GM12878 (cell line): ENCODE measurements at regions not wholly inside any gene's neighbourhood (a gene's known extent, or its start where the extent isn't known, plus 50 kb on each side); places are given as distances from the start of the nearest gene placed in this dataset.

Experiments
- ATAC-seq: fragments of 200-7000 bp; cut with Tn5 transposase; 3 replicates; pipeline ENCODE4 v1.9.1; 2020; ENCODE audit warnings: mild to moderate bottlenecking, moderate library complexity
- BruUV-seq: library from RNA; stranded (reverse); fragments of 400-500 nt; replicated peaks from 2 replicates; lab custom pipeline; 2021; lab: Mats Ljungman, UMichigan
- CTCF ChIA-PET: fragments of 300-600 bp; sonication (Branson Sonifier 250); formaldehyde crosslinking; extraction: SDS; loops from one replicate; lab custom pipeline; 2021; ENCODE audit warnings: inconsistent platforms; lab: Yijun Ruan, JAX
- POLR2A ChIA-PET: fragments of 350-600 bp; formaldehyde crosslinking; extraction: SDS; loops from one replicate; lab custom pipeline; 2021; ENCODE audit warnings: inconsistent platforms; lab: Charles Lee
- RAD21 ChIA-PET: fragments of 300-600 bp; sonication (Branson Sonifier 250); formaldehyde crosslinking; loops from one replicate; lab custom pipeline; 2023; ENCODE audit warnings: antibody characterized with exemption; ENCODE audit not compliant: unreplicated experiment; lab: Charles Lee
- SMC1A ChIA-PET: fragments of 300-600 bp; sonication (Branson Sonifier 250); formaldehyde crosslinking; loops from one replicate; lab custom pipeline; 2023; ENCODE audit not compliant: unreplicated experiment, uncharacterized antibody; lab: Charles Lee
- DNase-seq: peaks from one replicate; pipeline ENCODE4 v3.0.0-alpha.2; 2011; ENCODE audit warnings: low read depth, low spot score
- FAIRE-seq: peaks from 3 replicates; lab custom pipeline; 2011; peaks lifted over from hg19 to GRCh38; lab: Jason Lieb, UNC
- H2AFZ ChIP-seq: 2 replicates; pipeline ENCODE4 v1.6.0; 2011; ENCODE audit warnings: low read depth, low read length, control low read depth; ENCODE audit not compliant: control insufficient read depth
- H3K27ac ChIP-seq: 2 replicates; pipeline ENCODE4 v1.5.1; 2011; ENCODE audit warnings: control low read depth; ENCODE audit not compliant: control insufficient read depth, insufficient read depth
- H3K27me3 ChIP-seq, 2 experiments: replicated peaks in 1 of 2; 2 replicates each; pipeline versions ENCODE4 v1.6.0 to v1.6.1; 2011; ENCODE audit warnings: low read length in 1 of 2; ENCODE audit not compliant: control insufficient read depth in 2 of 2, insufficient read depth in 2 of 2
- H3K36me3 ChIP-seq, 2 experiments: 2 replicates each; pipeline ENCODE4 v1.5.1; 2011; ENCODE audit warnings: low read length in 1 of 2; ENCODE audit not compliant: control insufficient read depth in 2 of 2, insufficient read depth in 2 of 2
- H3K4me1 ChIP-seq: 2 replicates; pipeline ENCODE4 v1.6.1; 2011; ENCODE audit warnings: mild to moderate bottlenecking, low read length, moderate library complexity, mixed read lengths; ENCODE audit not compliant: control insufficient read depth, insufficient read depth
- H3K4me2 ChIP-seq: 2 replicates; pipeline ENCODE4 v1.6.0; 2011; ENCODE audit warnings: control low read depth; ENCODE audit not compliant: control insufficient read depth, insufficient read depth
- H3K4me3 ChIP-seq: fragments of 200-600 bp; sonication (generic); 2 replicates; pipeline ENCODE4 v1.5.1; 2016
- H3K79me2 ChIP-seq: 2 replicates; pipeline ENCODE4 v1.6.0; 2011; ENCODE audit warnings: low read length; ENCODE audit not compliant: control insufficient read depth, insufficient read depth
- H3K9ac ChIP-seq: 2 replicates; pipeline ENCODE4 v1.8.0; 2011; ENCODE audit warnings: low read length, control low read depth, mixed read lengths; ENCODE audit not compliant: control insufficient read depth, insufficient read depth
- H3K9me3 ChIP-seq: replicated peaks from 3 replicates; pipeline ENCODE4 v1.5.1; 2011; ENCODE audit warnings: mild to moderate bottlenecking, low read length; ENCODE audit not compliant: control insufficient read depth, insufficient read depth
- H4K20me1 ChIP-seq: 2 replicates; pipeline ENCODE4 v1.6.0; 2011; ENCODE audit not compliant: control insufficient read depth, insufficient read depth
- BACH1 ChIP-seq: fragments of 450-650 bp; IDR thresholded peaks from 2 replicates; pipeline ENCODE4 v1.6.1; 2017; ENCODE audit warnings: mild to moderate bottlenecking, borderline replicate concordance
- BCL3 ChIP-seq: IDR thresholded peaks from 2 replicates; pipeline ENCODE4 v1.6.1; 2011; ENCODE audit warnings: borderline replicate concordance, low read depth, mild to moderate bottlenecking, moderate library complexity, low read length; ENCODE audit not compliant: insufficient read depth, poor library complexity, severe bottlenecking
- BCLAF1 ChIP-seq: fragments of 450-650 bp; IDR thresholded peaks from 2 replicates; pipeline ENCODE4 v1.6.1; 2017; ENCODE audit warnings: antibody characterized with exemption, mild to moderate bottlenecking, moderate library complexity
- BMI1 ChIP-seq: fragments of 450-650 bp; IDR thresholded peaks from 2 replicates; pipeline ENCODE4 v1.6.1; 2016; ENCODE audit warnings: mild to moderate bottlenecking, moderate library complexity, borderline replicate concordance
- CHD1 ChIP-seq: IDR thresholded peaks from 2 replicates; pipeline ENCODE4 v1.6.1; 2012; ENCODE audit warnings: low read depth, low read length, improper control_type of control experiment
- E4F1 ChIP-seq: fragments of 450-650 bp; IDR thresholded peaks from 2 replicates; pipeline ENCODE4 v1.6.1; 2018; ENCODE audit warnings: borderline replicate concordance, mild to moderate bottlenecking; ENCODE audit not compliant: partially characterized antibody
- IRF5 ChIP-seq: fragments of 450-650 bp; IDR thresholded peaks from 2 replicates; pipeline ENCODE4 v1.6.1; 2017; ENCODE audit warnings: borderline replicate concordance
- KLF5 ChIP-seq: fragments of 450-650 bp; IDR thresholded peaks from 2 replicates; pipeline ENCODE4 v1.6.1; 2014; ENCODE audit warnings: mild to moderate bottlenecking; ENCODE audit not compliant: partially characterized antibody
- MEF2A ChIP-seq: IDR thresholded peaks from 2 replicates; pipeline ENCODE4 v1.6.1; 2011; ENCODE audit warnings: low read depth, mild to moderate bottlenecking, low read length, moderate library complexity; ENCODE audit not compliant: insufficient read depth
- NFIC ChIP-seq: IDR thresholded peaks from 2 replicates; pipeline ENCODE4 v1.6.1; 2012; ENCODE audit warnings: low read depth, mild to moderate bottlenecking, inconsistent platforms, low read length, moderate library complexity
- NFYA ChIP-seq: IDR thresholded peaks from 2 replicates; pipeline ENCODE4 v1.6.1; 2011; ENCODE audit warnings: low read depth, mild to moderate bottlenecking, low read length, improper control_type of control experiment, borderline replicate concordance
- NR2C1 ChIP-seq: fragments of 450-650 bp; IDR thresholded peaks from 2 replicates; pipeline ENCODE4 v1.6.1; 2017; ENCODE audit warnings: antibody characterized with exemption, mild to moderate bottlenecking, moderate library complexity
- NR2F1 ChIP-seq: fragments of 450-650 bp; conservative IDR thresholded peaks from 2 replicates; pipeline ENCODE4 v1.6.1; 2017; ENCODE audit warnings: mild to moderate bottlenecking
- POLR2A ChIP-seq: IDR thresholded peaks from 2 replicates; pipeline ENCODE4 v1.6.1; 2011; ENCODE audit warnings: low read depth, mild to moderate bottlenecking, low read length
- STAT1 ChIP-seq: fragments of 450-650 bp; conservative IDR thresholded peaks from 2 replicates; pipeline ENCODE4 v1.6.1; 2014; ENCODE audit warnings: antibody characterized with exemption, mild to moderate bottlenecking
- TCF12 ChIP-seq: IDR thresholded peaks from 2 replicates; pipeline ENCODE4 v1.6.1; 2011; ENCODE audit warnings: low read depth, mild to moderate bottlenecking, low read length
- TCF3 ChIP-seq: IDR thresholded peaks from 2 replicates; pipeline ENCODE4 v1.6.1; 2012; ENCODE audit warnings: low read depth, mild to moderate bottlenecking, low read length, borderline replicate concordance; ENCODE audit not compliant: insufficient read depth
- ZSCAN29 ChIP-seq: fragments of 450-650 bp; IDR thresholded peaks from 2 replicates; pipeline ENCODE4 v1.6.1; 2017; ENCODE audit warnings: mild to moderate bottlenecking, moderate library complexity
- WGBS: methylation state at CpG from one replicate; pipeline ENCODE4 v1.1.6; 2016; ENCODE audit warnings: low lambda C conversion rate; ENCODE audit not compliant: insufficient replicate concordance, insufficient coverage; ENCODE audit errors: missing lambda C conversion rate; 5-methylcytosine and 5-hydroxymethylcytosine counted together
- in situ Hi-C: fragments of 300-500 bp; cut with MboI; formaldehyde crosslinking; loops from 9 replicates; pipeline ENCODE4 v1.14.3; 2018; ENCODE audit warnings: mixed read lengths
- intact Hi-C: fragments of 100-400 bp; cut with micrococcal nuclease; formaldehyde crosslinking; loops from one replicate; pipeline ENCODE4 v1.14.2; 2022; ENCODE audit not compliant: unreplicated experiment

- TF ChIP-seq E4F1, result no peak
- no peak for TF ChIP-seq TCF12
- no peak for TF ChIP-seq NR2F1
- TF ChIP-seq POLR2A, result no peak
- no peak for TF ChIP-seq CHD1
- TF ChIP-seq NFIC, result no peak
- TF ChIP-seq NR2C1, result no peak
- TF ChIP-seq TCF3, result no peak
- no peak for TF ChIP-seq BCL3
- TF ChIP-seq MEF2A, result no peak
Measured at GRCh38 chr10:30686708-30687107, 57.2 kb upstream of the LYZL2 start (continued).

GRCh38 chr10:30683496-30683895 is 53.9 kb upstream of the LYZL2 start:
- ChIA-PET CTCF (interaction anchor here (3.6 kb wide), 1 partner anchor 12 kb away, joined by 16 read pairs; no protein-coding TSS in a partner anchor), POLR2A (no interaction called here), SMC1A (no interaction called here), RAD21 (no interaction called here)
- H3K27ac ChIP-seq, result no peak overlapping the region
- H3K4me3 ChIP-seq, result no peak overlapping the region
- H3K4me2 ChIP-seq, result no peak overlapping the region
- intact Hi-C loops (no loop called here), in situ Hi-C loops (no loop called here)
- DNase-seq, result no peak
- 30% methylated on average over 10 of the region's 10 CpGs for WGBS
- no peaks in the 10 kb centered on the region for H4K20me1 ChIP-seq
- 0 out of 2 replicates have a peak, but pooled peaks cover 5% of the 10 kb centered on the region for H3K4me1 ChIP-seq
- no peaks in the 10 kb centered on the region for H3K36me3 ChIP-seq
- no peaks in the 10 kb centered on the region for H3K79me2 ChIP-seq
- no peak for ATAC-seq
- H3K27me3 ChIP-seq, result 0 out of 4 replicates have a peak, but pooled peaks cover 0 to 3% of the 10 kb centered on the region in 2 experiments
- H3K9ac ChIP-seq, result no peak overlapping the region
- H2AFZ ChIP-seq, result no peak overlapping the region
- no peak for FAIRE-seq
- BruUV-seq, result no TSS peak
- H3K9me3 ChIP-seq, result no peaks in the 10 kb centered on the region
- TF ChIP-seq STAT1 (no peak), NFYA (no peak), BMI1 (no peak), IRF5 (no peak), BCLAF1 (no peak), ZSCAN29 (no peak), KLF5 (no peak), BACH1 (no peak)
